Activated CD4-positive, alpha-beta T cell treated with anti-CD3 and anti-CD28 coated beads, Interleukin-2, amount 10 ng/mL, durations not matched to agents 7 days and 5 days (primary cell): ENCODE measurements at regions not wholly inside any gene's neighbourhood (a gene's known extent, or its start where the extent isn't known, plus 50 kb on each side); places are given as distances from the start of the nearest gene placed in this dataset.

Experiments
- CTCF ChIA-PET: fragments of 350-600 bp; sonication (Branson Sonifier 250); formaldehyde crosslinking; loops from one replicate; lab custom pipeline; 2021; ENCODE audit warnings: antibody characterized with exemption; lab: Charles Lee
- POLR2A ChIA-PET: fragments of 350-600 bp; sonication (Branson Sonifier 250); formaldehyde crosslinking; loops from one replicate; lab custom pipeline; 2021; ENCODE audit warnings: antibody characterized with exemption; lab: Charles Lee
- DNase-seq: peaks from one replicate; pipeline ENCODE4 v3.0.0-alpha.2; 2020
- H3K27ac Mint-ChIP-seq: one replicate; pipeline ENCODE4 v1.8.0; 2021; ENCODE audit warnings: mild to moderate bottlenecking, moderate library complexity, mixed read lengths
- H3K27me3 Mint-ChIP-seq: one replicate; pipeline ENCODE4 v1.8.0; 2021; ENCODE audit warnings: mixed read lengths
- H3K36me3 Mint-ChIP-seq: one replicate; pipeline ENCODE4 v1.8.0; 2021; ENCODE audit warnings: low read depth, mixed read lengths
- H3K4me1 Mint-ChIP-seq: one replicate; pipeline ENCODE4 v1.8.0; 2021; ENCODE audit warnings: mixed read lengths
- H3K4me3 Mint-ChIP-seq: one replicate; pipeline ENCODE4 v1.8.0; 2021; ENCODE audit warnings: mild to moderate bottlenecking, moderate library complexity, mixed read lengths
- H3K9me3 Mint-ChIP-seq: one replicate; pipeline ENCODE4 v1.8.0; 2021; ENCODE audit warnings: mixed read lengths

GRCh38 chr2:145769011-145769716 lies 1249.2 kb upstream of the ZEB2 start:
- no peak overlapping the region for H3K4me3 Mint-ChIP-seq
- no peak for DNase-seq
- ChIA-PET CTCF (interaction anchor here (0.6 kb wide), 1 partner anchor 71 kb away, joined by 3 read pairs; no protein-coding TSS in a partner anchor), POLR2A (no interaction called here)
- H3K9me3 Mint-ChIP-seq, result no peaks in the 10 kb centered on the region
- no peak overlapping the region for H3K27ac Mint-ChIP-seq
- no peaks in the 10 kb centered on the region for H3K36me3 Mint-ChIP-seq
- H3K27me3 Mint-ChIP-seq, result no peaks in the 10 kb centered on the region
- no peaks in the 10 kb centered on the region for H3K4me1 Mint-ChIP-seq

GRCh38 chr2:145765874-145766273 lies 1246.0 kb upstream of the ZEB2 start:
- POLR2A ChIA-PET, result no interaction called here
- Mint-ChIP-seq H3K4me3 (no peak overlapping the region), H3K27ac (no peak overlapping the region), H3K27me3 (no peaks in the 10 kb centered on the region), H3K4me1 (no peaks in the 10 kb centered on the region), H3K36me3 (no peaks in the 10 kb centered on the region), H3K9me3 (no peaks in the 10 kb centered on the region)
- no peak for DNase-seq
- CTCF ChIA-PET, result no interaction called here

DNA sequence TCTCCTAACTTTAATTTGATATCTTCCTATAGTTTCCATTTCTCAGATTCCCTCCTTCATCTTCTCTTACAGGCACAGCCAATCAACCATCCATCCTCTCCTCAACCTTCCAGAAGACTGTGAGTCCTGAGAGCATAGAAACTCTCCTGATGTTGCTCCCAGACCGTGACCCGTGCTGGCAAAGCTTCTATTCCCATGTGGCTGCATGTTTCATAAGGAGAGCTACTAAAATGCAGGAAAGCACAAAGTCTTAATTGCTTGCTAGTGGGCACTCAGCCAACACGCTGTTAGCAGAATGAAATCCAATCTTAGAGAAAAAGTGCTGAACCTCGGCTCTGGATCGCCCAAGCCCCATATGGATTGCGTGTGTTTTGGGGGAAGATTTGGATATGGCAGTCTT lies 1244.7 kb upstream of the ZEB2 start:
- POLR2A ChIA-PET, result no interaction called here
- CTCF ChIA-PET, result no interaction called here
- Mint-ChIP-seq H3K27ac (no peak overlapping the region), H3K36me3 (no peaks in the 10 kb centered on the region), H3K4me1 (no peaks in the 10 kb centered on the region), H3K9me3 (no peaks in the 10 kb centered on the region), H3K27me3 (no peaks in the 10 kb centered on the region), H3K4me3 (no peak overlapping the region)
- no peak for DNase-seq

DNA sequence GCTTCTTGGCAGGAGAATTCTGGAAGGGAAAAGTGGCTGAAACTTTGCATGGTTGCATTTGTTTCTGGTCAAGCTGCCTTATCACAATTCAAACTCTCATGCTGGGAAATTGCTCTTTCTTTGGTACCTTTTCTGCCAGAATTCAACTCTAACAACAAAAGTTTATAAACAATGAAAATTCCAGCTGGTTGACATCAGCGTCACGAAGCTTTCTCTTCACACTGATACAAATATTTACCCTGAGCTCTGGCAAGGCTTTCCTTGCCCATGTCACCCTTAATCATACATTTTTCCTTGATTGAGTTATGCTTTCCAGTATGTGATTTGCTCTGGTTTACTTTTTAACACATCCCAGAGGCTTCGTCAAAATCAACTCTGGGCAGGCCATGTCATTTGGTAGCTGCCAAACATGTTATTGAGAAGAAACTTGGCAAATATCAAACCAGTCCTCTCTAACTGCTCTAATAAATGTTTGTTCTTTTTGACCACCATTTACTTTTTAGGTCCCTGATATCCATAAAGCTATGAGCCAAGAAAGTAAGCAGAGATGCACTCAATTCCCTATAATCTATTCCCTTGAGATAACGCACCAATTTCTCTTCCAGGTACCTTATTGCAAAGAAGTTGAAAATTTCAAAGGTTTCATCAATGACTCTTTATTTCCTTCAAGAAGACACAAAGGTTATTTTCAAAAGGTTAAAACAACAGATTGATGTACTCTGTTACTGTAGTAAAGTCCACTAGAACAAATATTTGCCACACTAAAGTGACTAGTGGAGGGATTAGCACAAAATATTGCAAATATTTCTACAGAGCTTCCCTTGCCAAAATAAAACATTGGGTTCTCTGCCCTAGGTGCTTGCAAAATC lies 1241.1 kb upstream of the ZEB2 start:
- H3K4me1 Mint-ChIP-seq, result no peaks in the 10 kb centered on the region

GRCh38 chr2:145759228-145759915 lies 1239.5 kb upstream of the ZEB2 start:
- H3K4me1 Mint-ChIP-seq, result no peaks in the 10 kb centered on the region

More for the DNA sequence above, 1241.1 kb upstream of the ZEB2 start:
- Mint-ChIP-seq H3K9me3 (no peaks in the 10 kb centered on the region), H3K27ac (no peak overlapping the region), H3K36me3 (no peaks in the 10 kb centered on the region), H3K27me3 (no peaks in the 10 kb centered on the region), H3K4me3 (no peak overlapping the region)
- CTCF ChIA-PET, result no interaction called here
- POLR2A ChIA-PET, result no interaction called here
- no peak for DNase-seq

GRCh38 chr2:145757503-145758246 lies 1237.8 kb upstream of the ZEB2 start:
- DNase-seq, result no peak
- H3K27me3 Mint-ChIP-seq, result no peaks in the 10 kb centered on the region
- CTCF ChIA-PET, result no interaction called here
- H3K4me3 Mint-ChIP-seq, result no peak overlapping the region
- no peaks in the 10 kb centered on the region for H3K36me3 Mint-ChIP-seq
- peaks cover 2% of the 10 kb centered on the region for H3K4me1 Mint-ChIP-seq
- no peak overlapping the region for H3K27ac Mint-ChIP-seq
- H3K9me3 Mint-ChIP-seq, result no peaks in the 10 kb centered on the region
- POLR2A ChIA-PET, result no interaction called here

More at GRCh38 chr2:145759228-145759915, 1239.5 kb upstream of the ZEB2 start:
- no peaks in the 10 kb centered on the region for H3K9me3 Mint-ChIP-seq
- DNase-seq, result no peak
- no peaks in the 10 kb centered on the region for H3K27me3 Mint-ChIP-seq
- ChIA-PET CTCF (no interaction called here), POLR2A (no interaction called here)
- no peaks in the 10 kb centered on the region for H3K36me3 Mint-ChIP-seq
- no peak overlapping the region for H3K4me3 Mint-ChIP-seq
- H3K27ac Mint-ChIP-seq, result no peak overlapping the region

DNA sequence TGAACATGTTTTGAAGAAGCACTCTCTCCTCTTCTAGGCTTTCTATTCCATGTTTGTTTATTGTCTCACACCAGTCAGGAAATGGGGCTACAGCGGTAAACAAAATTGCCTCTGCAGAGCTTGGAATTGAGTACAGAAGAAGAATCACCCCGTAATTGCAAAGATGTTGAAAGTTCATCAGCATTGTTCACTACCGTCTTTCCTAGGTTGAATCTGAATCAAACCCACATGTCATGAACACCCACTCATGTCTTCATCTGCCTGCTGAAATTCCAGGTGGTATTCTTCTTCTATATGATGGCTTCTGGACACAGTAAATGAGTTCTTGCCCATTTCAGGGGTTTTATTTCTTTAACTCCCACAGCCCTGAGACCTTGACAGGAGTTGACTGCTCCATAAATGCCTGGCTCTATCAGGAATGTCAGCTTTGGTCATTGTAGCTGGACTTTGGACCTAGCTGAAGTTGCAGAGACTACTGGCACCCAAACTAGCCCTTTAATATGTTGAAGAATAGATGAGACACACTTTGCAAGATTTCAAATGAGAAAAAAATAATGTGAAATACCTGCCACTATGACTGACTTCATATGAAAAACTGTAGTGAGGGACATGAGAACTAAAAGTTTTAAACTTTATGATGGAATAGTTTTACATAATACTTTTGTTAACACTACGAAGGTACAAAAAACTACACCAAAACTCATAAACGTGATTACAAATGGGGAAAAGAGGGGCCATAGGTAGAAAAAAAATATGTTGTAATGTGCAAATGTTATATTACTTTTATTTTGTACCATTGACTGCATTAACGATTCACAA lies 1235.3 kb upstream of the ZEB2 start:
- Mint-ChIP-seq H3K9me3 (no peaks in the 10 kb centered on the region), H3K36me3 (no peaks in the 10 kb centered on the region), H3K4me1 (peaks cover 6% of the 10 kb centered on the region), H3K27ac (no peak overlapping the region), H3K4me3 (no peak overlapping the region), H3K27me3 (no peaks in the 10 kb centered on the region)
- DNase-seq, result no peak
- ChIA-PET CTCF (no interaction called here), POLR2A (no interaction called here)

DNA sequence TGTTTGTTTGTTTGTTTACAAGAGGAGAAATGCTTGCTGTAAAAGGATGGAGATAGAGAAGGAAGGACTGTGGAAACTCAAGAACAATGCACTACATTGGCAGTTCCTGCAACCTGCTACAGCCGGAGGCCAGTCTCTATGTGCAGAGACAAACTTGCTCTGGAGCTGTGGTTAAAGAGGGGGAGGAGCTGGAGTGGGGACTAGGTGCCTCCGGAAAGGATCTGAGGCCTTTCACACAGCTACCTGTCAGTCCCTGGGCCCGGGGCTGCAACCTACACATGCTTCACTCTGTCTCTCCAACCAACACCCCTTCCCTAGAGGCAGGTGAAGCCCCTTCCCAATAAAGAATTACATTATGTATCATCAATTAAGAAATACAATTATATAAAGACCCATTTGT lies 1234.0 kb upstream of the ZEB2 start:
- Mint-ChIP-seq H3K4me1 (peaks cover 11% of the 10 kb centered on the region), H3K4me3 (no peak overlapping the region), H3K9me3 (no peaks in the 10 kb centered on the region), H3K27me3 (no peaks in the 10 kb centered on the region), H3K27ac (no peak overlapping the region), H3K36me3 (no peaks in the 10 kb centered on the region)
- ChIA-PET POLR2A (no interaction called here), CTCF (no interaction called here)
- DNase-seq, result no peak

DNA sequence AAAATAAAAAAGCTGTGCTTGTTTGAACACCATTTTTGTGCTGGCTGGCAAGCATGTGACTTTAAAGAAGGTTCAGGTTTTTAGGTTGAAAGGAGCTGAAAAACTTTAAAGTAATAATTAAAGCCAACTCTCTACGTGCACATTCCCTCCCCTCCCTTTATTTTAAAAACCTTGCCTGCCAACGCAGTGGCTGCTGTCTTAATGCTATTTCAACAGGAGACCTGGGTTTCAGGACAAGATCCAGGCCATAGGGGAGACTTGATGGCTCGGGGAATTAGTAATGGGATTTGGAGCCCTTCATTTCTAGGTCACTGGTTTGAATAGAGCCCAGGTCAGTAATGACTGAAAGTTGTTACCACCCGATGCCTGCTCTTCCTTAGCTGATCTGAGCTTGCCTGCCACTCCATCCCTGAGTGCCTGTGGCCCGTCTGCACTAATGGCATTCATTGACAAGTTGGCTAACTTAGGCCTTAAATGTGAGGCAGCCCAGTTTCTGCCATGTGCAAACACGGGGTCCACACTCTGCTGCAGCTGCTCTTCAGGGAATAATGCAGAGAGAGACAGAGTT lies 1233.2 kb upstream of the ZEB2 start:
- Mint-ChIP-seq H3K36me3 (no peaks in the 10 kb centered on the region), H3K4me1 (peaks cover 14% of the 10 kb centered on the region), H3K27ac (no peak overlapping the region), H3K4me3 (no peak overlapping the region), H3K9me3 (no peaks in the 10 kb centered on the region), H3K27me3 (no peaks in the 10 kb centered on the region)
- ChIA-PET CTCF (interaction anchor here (0.6 to 1.0 kb wide), 3 partner anchors 12 to 1552 kb away, joined by 3 to 4 read pairs (median 3); no protein-coding TSS in a partner anchor), POLR2A (no interaction called here)
- no peak for DNase-seq

DNA sequence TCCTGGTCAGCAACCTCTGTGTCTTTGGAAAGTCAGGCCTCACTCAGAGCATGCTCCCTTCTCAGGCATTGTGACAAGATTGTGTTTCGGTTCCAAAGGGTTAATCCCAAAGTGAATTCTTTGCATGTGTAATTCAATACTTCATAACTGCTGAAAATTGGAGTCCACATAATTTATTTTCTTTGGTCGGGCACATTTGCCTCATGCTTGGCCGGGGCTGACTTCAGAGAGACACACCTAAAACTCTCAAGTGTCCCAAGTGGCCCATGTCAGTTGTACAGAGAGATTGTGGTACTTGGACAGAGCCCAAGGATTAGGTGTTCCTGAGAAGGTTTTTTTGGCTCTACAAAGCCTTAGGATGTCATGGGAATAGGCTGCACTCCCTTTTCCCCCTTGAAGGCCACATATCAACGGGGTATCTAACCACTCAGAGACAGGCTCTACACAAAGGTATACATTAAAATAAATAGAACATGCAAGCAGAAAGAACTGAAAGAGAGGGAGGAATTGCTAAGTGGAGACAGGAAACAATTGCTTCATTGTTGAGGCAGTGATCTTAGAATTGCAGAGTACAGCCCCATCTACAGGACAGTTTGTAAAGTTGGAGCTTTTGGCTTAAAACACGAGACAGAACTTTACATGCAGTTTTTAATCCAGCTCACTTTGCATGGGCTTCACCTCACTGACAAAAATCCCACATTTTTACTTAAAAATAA lies 1232.3 kb upstream of the ZEB2 start:
- no peaks in the 10 kb centered on the region for H3K9me3 Mint-ChIP-seq
- CTCF ChIA-PET, result interaction anchor here (0.6 to 1.0 kb wide), 3 partner anchors 11 to 1551 kb away, joined by 3 to 4 read pairs (median 3); no protein-coding TSS in a partner anchor

DNA sequence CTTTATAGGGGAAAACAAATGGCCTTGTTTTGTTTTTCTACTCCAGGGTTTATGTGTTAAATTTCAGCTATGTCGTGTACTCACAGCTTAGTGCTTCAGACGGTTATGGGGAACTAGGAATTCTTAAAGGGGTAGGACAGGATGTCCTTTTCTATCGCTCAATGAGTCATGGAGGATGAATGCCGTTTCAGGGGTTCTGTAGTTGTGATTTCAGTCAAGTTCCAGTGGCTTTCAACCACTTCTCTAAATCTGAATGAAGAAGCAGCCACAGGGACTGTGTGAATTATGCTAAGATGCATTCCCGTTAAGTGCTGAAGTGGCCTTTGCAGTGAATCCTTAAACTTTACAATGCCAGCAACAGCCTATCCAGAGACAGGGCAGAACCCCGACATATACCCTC lies 1231.7 kb upstream of the ZEB2 start:
- peaks cover 14% of the 10 kb centered on the region for H3K4me1 Mint-ChIP-seq
- H3K4me3 Mint-ChIP-seq, result no peak overlapping the region
- H3K9me3 Mint-ChIP-seq, result no peaks in the 10 kb centered on the region
- H3K27me3 Mint-ChIP-seq, result peaks cover 2% of the 10 kb centered on the region
- no peak for DNase-seq
- no peaks in the 10 kb centered on the region for H3K36me3 Mint-ChIP-seq
- CTCF ChIA-PET, result no interaction called here
- no peak overlapping the region for H3K27ac Mint-ChIP-seq
- POLR2A ChIA-PET, result no interaction called here

More for the DNA sequence above, 1232.3 kb upstream of the ZEB2 start:
- DNase-seq, result no peak
- H3K4me3 Mint-ChIP-seq, result no peak overlapping the region
- no peak overlapping the region for H3K27ac Mint-ChIP-seq
- H3K36me3 Mint-ChIP-seq, result no peaks in the 10 kb centered on the region
- H3K4me1 Mint-ChIP-seq, result peaks cover 14% of the 10 kb centered on the region
- POLR2A ChIA-PET, result no interaction called here
- peaks cover 2% of the 10 kb centered on the region for H3K27me3 Mint-ChIP-seq
